ENCODE measurements at regions not wholly inside any gene's neighbourhood (a gene's known extent, or its start where the extent isn't known, plus 50 kb on each side); places are given as distances from the start of the nearest gene placed in this dataset.

DNA sequence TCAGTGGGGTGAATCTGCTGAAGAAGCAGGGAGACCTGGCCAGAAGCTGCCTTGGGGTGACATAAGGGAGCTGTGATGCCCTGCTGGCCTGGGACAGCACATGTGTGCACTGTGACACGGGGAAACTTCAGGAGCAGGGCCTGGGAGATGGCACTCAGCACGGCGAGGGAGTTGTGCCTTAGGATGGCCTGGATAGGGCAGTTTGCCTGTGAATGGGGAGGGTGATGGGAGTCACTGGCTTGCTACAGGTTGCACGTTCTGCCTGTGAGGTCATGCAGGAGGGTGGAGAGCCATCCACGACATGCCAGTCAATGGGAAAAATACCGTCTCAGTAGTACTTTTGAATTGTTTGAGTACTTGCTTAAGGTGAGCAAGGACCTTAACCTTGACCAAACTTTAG, 76.8 kb upstream of the UBE3A start:
- TF ChIP-seq, protein P1, sequence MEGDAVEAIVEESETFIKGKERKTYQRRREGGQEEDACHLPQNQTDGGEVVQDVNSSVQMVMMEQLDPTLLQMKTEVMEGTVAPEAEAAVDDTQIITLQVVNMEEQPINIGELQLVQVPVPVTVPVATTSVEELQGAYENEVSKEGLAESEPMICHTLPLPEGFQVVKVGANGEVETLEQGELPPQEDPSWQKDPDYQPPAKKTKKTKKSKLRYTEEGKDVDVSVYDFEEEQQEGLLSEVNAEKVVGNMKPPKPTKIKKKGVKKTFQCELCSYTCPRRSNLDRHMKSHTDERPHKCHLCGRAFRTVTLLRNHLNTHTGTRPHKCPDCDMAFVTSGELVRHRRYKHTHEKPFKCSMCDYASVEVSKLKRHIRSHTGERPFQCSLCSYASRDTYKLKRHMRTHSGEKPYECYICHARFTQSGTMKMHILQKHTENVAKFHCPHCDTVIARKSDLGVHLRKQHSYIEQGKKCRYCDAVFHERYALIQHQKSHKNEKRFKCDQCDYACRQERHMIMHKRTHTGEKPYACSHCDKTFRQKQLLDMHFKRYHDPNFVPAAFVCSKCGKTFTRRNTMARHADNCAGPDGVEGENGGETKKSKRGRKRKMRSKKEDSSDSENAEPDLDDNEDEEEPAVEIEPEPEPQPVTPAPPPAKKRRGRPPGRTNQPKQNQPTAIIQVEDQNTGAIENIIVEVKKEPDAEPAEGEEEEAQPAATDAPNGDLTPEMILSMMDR (conservative IDR thresholded peaks at IDR 0.05; ENCODE audit: low read length): no peak
- no peak for TF ChIP-seq EZH2phosphoT487 (IDR thresholded peaks at IDR 0.05; ENCODE audit: borderline replicate concordance)

Data from Loucy (cell line).